Left lung (tissue), 4 donors: ENCODE measurements at regions not wholly inside any gene's neighbourhood (a gene's known extent, or its start where the extent isn't known, plus 50 kb on each side); places are given as distances from the start of the nearest gene placed in this dataset.

Experiments used
- ATAC-seq: fragments of 200-7000 bp; cut with Tn5 transposase; one replicate; pipeline ENCODE4 v1.9.1; 2020; ENCODE audit warnings: moderate library complexity
- DNase-seq, 4 donors: peaks; one replicate each; pipeline ENCODE4 v3.0.0-alpha.2; 2013 to 2020
- H3K27ac ChIP-seq, 2 donors: fragments of 200-600 bp; sonication (generic) in 1 of 2; one replicate each; pipeline versions ENCODE4 v1.5.0 to v1.8.0; 2020 to 2021
- H3K27me3 ChIP-seq, 2 donors: fragments of 200-600 bp; sonication (generic) in 1 of 2; one replicate each; pipeline versions ENCODE4 v1.5.0 to v1.8.0; 2020 to 2021
- H3K36me3 ChIP-seq, 2 donors: fragments of 200-600 bp; sonication (generic) in 1 of 2; one replicate each; pipeline versions ENCODE4 v1.5.0 to v1.8.0; 2020 to 2021
- H3K4me1 ChIP-seq, 2 donors: fragments of 200-600 bp; one replicate each; pipeline ENCODE4 v1.8.0; 2021
- H3K4me3 ChIP-seq, 2 donors: fragments of 200-600 bp; sonication (generic) in 1 of 2; one replicate each; pipeline versions ENCODE4 v1.5.0 to v1.8.0; 2020 to 2021; ENCODE audit warnings: mild to moderate bottlenecking in 1 of 2
- H3K9me3 ChIP-seq, 2 donors: fragments of 200-600 bp; sonication (generic) in 1 of 2; one replicate each; pipeline versions ENCODE4 v1.5.0 to v1.8.0; 2020 to 2021
- CTCF ChIP-seq, 2 donors: fragments of 200-600 bp; sonication (generic) in 1 of 2; IDR thresholded peaks; one replicate each; pipeline versions ENCODE4 v1.5.0 to v1.8.0; 2021; ENCODE audit warnings: antibody characterized with exemption in 2 of 2
- intact Hi-C, 2 donors: fragments of 100-400 bp; cut with DNase I; formaldehyde crosslinking; loops; one replicate each; pipeline versions ENCODE4 v1.11.2 to v1.14.2; 2022
- donor health status: DM: no; HTN: yes; CAD: no.
- donor health status: DM: no; HTN: no; CAD: no.

DNA sequence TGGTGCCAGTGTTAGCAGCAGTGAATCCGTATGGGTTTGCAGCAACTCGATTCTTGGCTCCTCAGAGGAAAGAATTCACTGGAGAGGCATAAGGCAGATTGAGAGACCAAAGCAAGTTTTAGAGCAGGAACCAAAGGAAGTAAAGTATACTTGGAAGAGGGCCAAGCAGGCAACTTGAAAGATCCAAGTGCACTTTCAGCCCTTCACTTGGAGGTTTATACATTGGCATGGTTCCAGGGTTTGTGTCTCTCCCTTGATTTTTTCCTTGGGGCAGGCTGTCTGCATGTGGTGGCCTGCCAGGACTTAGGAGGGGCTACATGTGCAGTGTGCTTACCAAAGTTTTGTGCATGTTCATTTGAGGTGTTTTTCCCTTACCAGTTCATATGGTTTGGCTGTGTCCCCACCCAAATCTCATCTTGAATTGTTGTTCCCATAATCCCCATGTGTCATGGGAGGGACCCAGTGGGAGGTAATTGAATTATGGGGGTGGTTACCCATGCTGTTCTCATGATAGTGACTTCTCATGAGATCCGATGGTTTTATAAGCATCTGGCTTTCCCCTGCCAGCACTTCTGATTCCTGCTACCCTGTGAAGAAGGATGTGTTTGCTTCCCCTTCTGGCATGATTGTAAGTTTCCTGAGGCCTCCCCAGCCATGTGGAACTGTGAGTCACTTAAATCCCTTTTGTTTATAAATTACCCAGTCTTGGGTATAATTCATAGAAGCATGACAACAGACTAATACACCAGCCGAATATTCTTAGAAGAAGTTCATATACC is 86.2 kb upstream of the TSPAN5 start:
- H3K36me3 ChIP-seq: no peaks in the 10 kb centered on the region
- H3K27me3 ChIP-seq: no peaks in the 10 kb centered on the region
- intact Hi-C loops: no loop called here
- no peaks in the 10 kb centered on the region for H3K9me3 ChIP-seq
- DNase-seq (peak in 1 of 4 donors; percentile 29), ATAC-seq (peak; percentile 46)
- no peak overlapping the region for H3K4me3 ChIP-seq
- H3K4me1 ChIP-seq: no peaks in the 10 kb centered on the region
- no peak for TF ChIP-seq CTCF (IDR thresholded peaks at IDR 0.05)
- H3K27ac ChIP-seq: no peak overlapping the region

- DNase-seq (no peak), ATAC-seq (no peak)
- Histone ChIP-seq H3K36me3 (no peaks in the 10 kb centered on the region), H3K27me3 (no peaks in the 10 kb centered on the region), H3K4me3 (no peak overlapping the region), H3K9me3 (peaks cover 0 to 5% of the 10 kb centered on the region in 2 donors), H3K27ac (no peak overlapping the region), H3K4me1 (no peaks in the 10 kb centered on the region)
- TF ChIP-seq CTCF (IDR thresholded peaks at IDR 0.05): no peak
- intact Hi-C loops: no loop called here
Observed at GRCh38 chr4:98741952-98742351, 83.5 kb upstream of the TSPAN5 start.

DNA sequence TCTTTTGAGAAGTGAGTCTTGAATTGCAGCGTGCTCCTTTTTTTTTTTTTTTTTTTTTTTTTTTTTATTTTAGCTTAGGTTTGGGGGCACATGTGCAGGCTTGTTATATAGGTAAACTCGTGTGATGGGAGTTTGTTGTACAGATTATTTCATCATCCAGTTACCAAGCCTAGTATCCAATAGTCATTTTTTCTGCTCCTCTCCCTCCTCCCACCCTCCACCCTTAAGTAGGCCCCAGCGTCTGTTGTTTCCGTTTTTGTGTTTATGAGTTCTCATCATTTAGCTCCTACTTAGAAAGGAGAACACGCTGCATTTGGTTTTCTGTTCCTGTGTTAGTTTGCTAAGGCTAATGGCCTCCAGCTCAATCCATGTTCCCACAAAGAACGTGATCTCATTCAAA is 81.3 kb upstream of the TSPAN5 start:
- intact Hi-C loops: no loop called here
- ATAC-seq (no peak), DNase-seq (peak in 1 of 4 donors; percentile 7)
- no peaks in the 10 kb centered on the region for H3K27me3 ChIP-seq
- H3K36me3 ChIP-seq: no peaks in the 10 kb centered on the region
- H3K27ac ChIP-seq: no peak overlapping the region
- no peak for TF ChIP-seq CTCF (IDR thresholded peaks at IDR 0.05)
- H3K9me3 ChIP-seq: peaks cover 0 to 5% of the 10 kb centered on the region in 2 donors
- no peak overlapping the region for H3K4me3 ChIP-seq
- H3K4me1 ChIP-seq: no peaks in the 10 kb centered on the region

GRCh38 chr4:98733601-98734000 is 75.2 kb upstream of the TSPAN5 start:
- no peak for TF ChIP-seq CTCF (IDR thresholded peaks at IDR 0.05)
- Histone ChIP-seq H3K4me1 (no peaks in the 10 kb centered on the region), H3K27me3 (no peaks in the 10 kb centered on the region), H3K27ac (no peak overlapping the region), H3K9me3 (peaks cover 0 to 2% of the 10 kb centered on the region in 2 donors), H3K36me3 (no peaks in the 10 kb centered on the region), H3K4me3 (no peak overlapping the region)
- DNase-seq: no peak
- ATAC-seq: no peak
- intact Hi-C loops: no loop called here

DNA sequence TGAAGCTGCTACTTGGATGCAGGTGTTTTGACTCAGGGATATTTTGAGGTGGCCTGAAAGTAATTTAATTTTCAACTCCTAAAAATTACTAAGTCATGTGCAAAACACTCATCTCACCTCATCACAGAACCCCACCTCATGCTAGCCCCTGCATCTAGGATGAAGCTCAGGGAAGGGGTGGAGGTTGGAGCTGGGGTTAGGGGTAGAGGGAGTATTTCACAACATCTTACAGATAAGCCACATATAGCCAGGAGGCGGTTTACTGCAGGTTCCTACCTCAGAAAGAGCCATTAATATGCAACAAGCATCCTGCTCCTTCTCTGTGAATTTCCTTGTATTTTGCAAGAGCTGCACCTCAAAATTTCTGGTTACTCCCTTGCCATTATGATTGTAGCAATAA is 70.5 kb upstream of the TSPAN5 start:
- Histone ChIP-seq H3K9me3 (peaks cover 0 to 7% of the 10 kb centered on the region in 2 donors), H3K27me3 (no peaks in the 10 kb centered on the region), H3K27ac (no peak overlapping the region), H3K36me3 (no peaks in the 10 kb centered on the region), H3K4me1 (no peaks in the 10 kb centered on the region), H3K4me3 (no peak overlapping the region)
- TF ChIP-seq CTCF (IDR thresholded peaks at IDR 0.05): no peak
- intact Hi-C loops: no loop called here
- ATAC-seq (no peak), DNase-seq (no peak)
